Peyer's patch (tissue), 4 donors: ENCODE measurements at regions not wholly inside any gene's neighbourhood (a gene's known extent, or its start where the extent isn't known, plus 50 kb on each side); places are given as distances from the start of the nearest gene placed in this dataset.

Experiments
- DNase-seq, 3 donors: peaks; one replicate each; pipeline ENCODE4 v3.0.0-alpha.2; 2017 to 2019
- H3K27ac ChIP-seq, 4 donors: fragments of 200-600 bp; sonication (generic); one replicate each; pipeline ENCODE4 v1.5.1; 2016 to 2019
- H3K27me3 ChIP-seq, 2 donors: fragments of 200-600 bp; sonication (generic); one replicate each; pipeline ENCODE4 v1.5.1; 2019
- H3K36me3 ChIP-seq, 3 donors: fragments of 200-600 bp; sonication (generic); one replicate each; pipeline ENCODE4 v1.5.1; 2016 to 2019
- H3K4me1 ChIP-seq, 4 donors: fragments of 200-600 bp; sonication (generic); one replicate each; pipeline ENCODE4 v1.5.1; 2016 to 2019
- H3K4me3 ChIP-seq, 4 donors: fragments of 200-600 bp; sonication (generic); 1 replicate in 3 of 4; 2 replicates in 1 of 4; pipeline ENCODE4 v1.5.1; 2016 to 2019; ENCODE audit warnings: mild to moderate bottlenecking in 1 of 4
- H3K9me3 ChIP-seq, 4 donors: fragments of 200-600 bp; sonication (generic); one replicate each; pipeline ENCODE4 v1.5.1; 2016 to 2019; ENCODE audit warnings: mild to moderate bottlenecking in 1 of 4
- POLR2A ChIP-seq, 2 donors: fragments of 450-650 bp; IDR thresholded peaks; one replicate each; pipeline ENCODE4 v1.5.1; 2017; ENCODE audit warnings: antibody characterized with exemption in 2 of 2, mild to moderate bottlenecking in 2 of 2, moderate library complexity in 2 of 2
- TF ChIP-seq, protein P1 (sequence below), 6 experiments: fragments of 450-650 bp in 4 of 6; fragments of 200-600 bp in 2 of 6; sonication (generic) in 1 of 6; IDR thresholded peaks; one replicate each; pipeline ENCODE4 v1.5.1; 2017 to 2019; ENCODE audit warnings: antibody characterized with exemption in 6 of 6, mild to moderate bottlenecking in 3 of 6, moderate library complexity in 1 of 6

DNA sequence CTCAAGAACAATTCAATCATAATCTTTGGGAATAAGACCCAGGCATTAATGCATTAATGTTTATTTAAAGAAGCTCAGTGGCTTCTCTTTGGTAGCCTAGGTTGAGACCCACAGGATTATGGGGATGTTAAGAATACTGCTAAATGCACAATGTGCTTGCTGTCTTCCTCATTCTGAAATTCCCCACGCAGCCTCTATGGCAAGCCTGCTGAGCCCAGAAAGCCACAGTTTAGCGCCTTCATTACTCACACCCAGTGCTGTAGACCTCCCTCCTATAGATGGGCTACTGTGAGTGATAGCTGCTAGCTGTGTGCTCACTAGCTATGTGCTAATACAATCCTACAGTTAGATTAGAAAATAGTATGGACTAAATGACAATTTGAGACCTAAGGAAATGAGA, 90.6 kb downstream of the TNFSF13B start:
- Histone ChIP-seq H3K4me3 (no peak overlapping the region), H3K4me1 (no peaks in the 10 kb centered on the region), H3K9me3 (no peaks in the 10 kb centered on the region), H3K36me3 (no peaks in the 10 kb centered on the region), H3K27me3 (no peaks in the 10 kb centered on the region), H3K27ac (no peak overlapping the region)
- no peak for DNase-seq
- TF ChIP-seq POLR2A (IDR thresholded peaks at IDR 0.05), result no peak

DNA sequence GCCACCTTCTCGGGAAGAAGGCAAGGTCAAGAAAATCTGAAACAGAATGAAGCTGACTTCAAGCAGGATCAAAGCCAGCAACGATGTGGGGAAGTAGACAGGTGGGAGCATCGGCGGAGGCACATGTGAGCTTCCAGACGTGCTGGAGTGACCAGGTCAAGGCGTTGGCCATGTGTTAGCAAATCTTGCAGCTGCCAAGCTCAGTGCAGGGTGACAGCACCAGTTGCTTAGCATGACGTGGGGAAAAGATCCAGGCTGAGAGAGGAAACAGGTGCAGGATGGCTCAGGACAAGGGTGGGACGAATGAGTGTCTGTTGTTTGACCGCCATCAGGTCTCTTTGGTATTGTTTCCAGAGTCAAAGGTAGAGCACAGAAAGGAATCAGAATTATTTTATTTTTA, 92.3 kb downstream of the TNFSF13B start:
- H3K4me1 ChIP-seq, result no peaks in the 10 kb centered on the region
- H3K9me3 ChIP-seq, result no peaks in the 10 kb centered on the region
- no peak for DNase-seq
- no peaks in the 10 kb centered on the region for H3K27me3 ChIP-seq
- no peak overlapping the region for H3K4me3 ChIP-seq
- TF ChIP-seq POLR2A (IDR thresholded peaks at IDR 0.05), result no peak
- TF ChIP-seq, protein P1, sequence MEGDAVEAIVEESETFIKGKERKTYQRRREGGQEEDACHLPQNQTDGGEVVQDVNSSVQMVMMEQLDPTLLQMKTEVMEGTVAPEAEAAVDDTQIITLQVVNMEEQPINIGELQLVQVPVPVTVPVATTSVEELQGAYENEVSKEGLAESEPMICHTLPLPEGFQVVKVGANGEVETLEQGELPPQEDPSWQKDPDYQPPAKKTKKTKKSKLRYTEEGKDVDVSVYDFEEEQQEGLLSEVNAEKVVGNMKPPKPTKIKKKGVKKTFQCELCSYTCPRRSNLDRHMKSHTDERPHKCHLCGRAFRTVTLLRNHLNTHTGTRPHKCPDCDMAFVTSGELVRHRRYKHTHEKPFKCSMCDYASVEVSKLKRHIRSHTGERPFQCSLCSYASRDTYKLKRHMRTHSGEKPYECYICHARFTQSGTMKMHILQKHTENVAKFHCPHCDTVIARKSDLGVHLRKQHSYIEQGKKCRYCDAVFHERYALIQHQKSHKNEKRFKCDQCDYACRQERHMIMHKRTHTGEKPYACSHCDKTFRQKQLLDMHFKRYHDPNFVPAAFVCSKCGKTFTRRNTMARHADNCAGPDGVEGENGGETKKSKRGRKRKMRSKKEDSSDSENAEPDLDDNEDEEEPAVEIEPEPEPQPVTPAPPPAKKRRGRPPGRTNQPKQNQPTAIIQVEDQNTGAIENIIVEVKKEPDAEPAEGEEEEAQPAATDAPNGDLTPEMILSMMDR (IDR thresholded peaks at IDR 0.05), result no peak
- no peak overlapping the region for H3K27ac ChIP-seq
- no peaks in the 10 kb centered on the region for H3K36me3 ChIP-seq

DNA sequence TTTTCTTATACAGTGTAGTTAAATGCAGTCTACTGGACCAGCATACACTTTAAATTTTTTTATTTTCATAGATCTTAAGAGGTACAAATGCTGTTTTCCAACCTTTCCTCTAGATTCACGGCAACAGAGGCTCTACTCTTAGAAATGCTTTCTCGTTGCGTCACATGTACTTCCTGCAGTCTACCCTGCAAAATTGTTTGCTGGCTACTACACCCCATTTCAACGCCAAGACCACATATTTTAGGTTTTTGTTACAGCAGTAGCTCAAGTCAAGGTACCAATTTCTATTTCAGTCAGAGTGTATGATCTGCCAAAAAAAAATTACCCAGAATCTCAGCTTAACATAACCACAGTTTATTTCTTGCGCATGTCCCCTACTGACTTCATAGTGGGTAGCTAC, 94.1 kb downstream of the TNFSF13B start:
- no peak overlapping the region for H3K4me3 ChIP-seq
- no peaks in the 10 kb centered on the region for H3K9me3 ChIP-seq
- H3K36me3 ChIP-seq, result no peaks in the 10 kb centered on the region
- DNase-seq, result no peak
- TF ChIP-seq, protein P1 (IDR thresholded peaks at IDR 0.05), result no peak
- TF ChIP-seq POLR2A (IDR thresholded peaks at IDR 0.05), result no peak
- H3K27me3 ChIP-seq, result no peaks in the 10 kb centered on the region
- no peaks in the 10 kb centered on the region for H3K4me1 ChIP-seq
- H3K27ac ChIP-seq, result no peak overlapping the region

DNA sequence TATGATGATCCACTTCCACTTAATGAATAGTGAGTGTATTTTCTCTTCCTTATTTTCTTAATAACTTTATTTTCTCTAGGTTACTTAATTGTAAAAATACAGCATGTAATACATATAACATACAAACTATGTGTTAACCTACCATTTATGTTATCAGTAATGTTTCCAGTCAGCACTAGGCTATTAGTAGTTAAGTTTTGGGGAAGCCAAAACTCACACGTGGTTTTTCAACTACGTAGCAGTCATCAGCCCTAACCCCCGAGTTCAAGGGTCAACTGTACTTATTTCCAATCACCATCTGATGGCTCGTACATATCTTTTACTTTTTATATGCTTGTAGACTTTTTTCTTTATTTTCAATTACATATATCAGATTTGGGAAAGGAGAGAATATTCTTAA, 95.7 kb downstream of the TNFSF13B start:
- H3K9me3 ChIP-seq, result no peaks in the 10 kb centered on the region
- H3K27me3 ChIP-seq, result no peaks in the 10 kb centered on the region
- no peak for TF ChIP-seq POLR2A (IDR thresholded peaks at IDR 0.05)
- TF ChIP-seq, protein P1 (IDR thresholded peaks at IDR 0.05), result no peak
- no peaks in the 10 kb centered on the region for H3K4me1 ChIP-seq
- DNase-seq, result no peak
- no peak overlapping the region for H3K4me3 ChIP-seq
- H3K36me3 ChIP-seq, result no peaks in the 10 kb centered on the region
- H3K27ac ChIP-seq, result no peak overlapping the region

DNA sequence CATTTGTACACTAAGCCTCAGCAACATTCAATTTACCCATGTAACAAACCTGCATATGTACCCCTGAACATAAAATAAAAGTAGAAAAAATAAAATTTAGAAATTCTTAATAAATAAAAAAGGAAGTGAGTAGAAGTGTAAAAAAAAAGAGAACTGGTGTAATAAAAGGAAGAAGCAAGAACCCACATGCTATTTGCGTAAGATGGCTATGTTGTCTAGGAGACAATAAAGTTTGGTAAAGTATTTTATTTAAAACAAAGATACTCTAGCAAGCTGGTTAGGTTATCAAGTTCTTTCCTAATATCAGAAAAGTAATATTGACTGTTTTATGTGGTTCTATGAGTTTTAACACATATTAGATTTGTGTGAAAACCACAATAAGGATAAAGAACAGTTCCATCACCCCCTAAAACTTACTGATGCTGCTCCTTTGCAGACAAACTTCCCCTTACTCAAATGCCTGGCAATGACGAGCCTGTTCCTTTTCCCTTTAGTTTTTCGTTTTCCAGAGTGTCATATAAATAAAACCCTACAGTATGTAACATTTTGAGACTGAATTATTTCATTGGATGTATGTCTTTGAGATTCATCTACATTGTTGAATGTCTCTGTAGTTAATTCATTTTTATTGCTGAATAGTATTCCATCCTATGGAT, 98.9 kb downstream of the TNFSF13B start:
- H3K27me3 ChIP-seq, result no peaks in the 10 kb centered on the region
- no peaks in the 10 kb centered on the region for H3K36me3 ChIP-seq
- TF ChIP-seq POLR2A (IDR thresholded peaks at IDR 0.05), result no peak
- TF ChIP-seq, protein P1 (IDR thresholded peaks at IDR 0.05), result no peak
- H3K27ac ChIP-seq, result no peak overlapping the region
- H3K4me1 ChIP-seq, result no peaks in the 10 kb centered on the region
- no peak overlapping the region for H3K4me3 ChIP-seq
- H3K9me3 ChIP-seq, result no peaks in the 10 kb centered on the region
- DNase-seq, result no peak

DNA sequence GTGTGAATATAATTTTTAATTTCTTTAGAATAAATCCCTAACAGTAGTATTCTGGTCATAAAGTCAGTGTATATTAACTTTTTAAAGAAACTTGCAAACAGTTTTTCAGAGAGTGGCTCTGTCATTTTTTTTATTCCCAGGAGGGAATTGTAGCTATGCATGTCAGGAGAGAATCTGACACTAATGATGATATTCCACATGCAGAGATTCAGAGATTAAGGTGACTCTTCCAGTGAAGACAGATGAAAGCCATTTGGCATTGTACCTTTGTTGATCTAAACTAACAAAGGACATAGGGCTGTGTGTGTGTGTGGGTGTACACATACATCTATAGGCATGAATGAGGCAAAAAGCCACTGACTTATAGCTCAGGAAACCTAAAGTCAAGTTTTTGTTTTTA, 99.9 kb downstream of the TNFSF13B start:
- TF ChIP-seq, protein P1 (IDR thresholded peaks at IDR 0.05), result no peak
- TF ChIP-seq POLR2A (IDR thresholded peaks at IDR 0.05), result no peak
- H3K27ac ChIP-seq, result no peak overlapping the region
- no peaks in the 10 kb centered on the region for H3K27me3 ChIP-seq
- H3K4me1 ChIP-seq, result no peaks in the 10 kb centered on the region
- H3K4me3 ChIP-seq, result no peak overlapping the region
- no peak for DNase-seq
- H3K9me3 ChIP-seq, result no peaks in the 10 kb centered on the region
- H3K36me3 ChIP-seq, result no peaks in the 10 kb centered on the region
